ENCODE measurements at regions not wholly inside any gene's neighbourhood (a gene's known extent, or its start where the extent isn't known, plus 50 kb on each side); places are given as distances from the start of the nearest gene placed in this dataset.

DNA sequence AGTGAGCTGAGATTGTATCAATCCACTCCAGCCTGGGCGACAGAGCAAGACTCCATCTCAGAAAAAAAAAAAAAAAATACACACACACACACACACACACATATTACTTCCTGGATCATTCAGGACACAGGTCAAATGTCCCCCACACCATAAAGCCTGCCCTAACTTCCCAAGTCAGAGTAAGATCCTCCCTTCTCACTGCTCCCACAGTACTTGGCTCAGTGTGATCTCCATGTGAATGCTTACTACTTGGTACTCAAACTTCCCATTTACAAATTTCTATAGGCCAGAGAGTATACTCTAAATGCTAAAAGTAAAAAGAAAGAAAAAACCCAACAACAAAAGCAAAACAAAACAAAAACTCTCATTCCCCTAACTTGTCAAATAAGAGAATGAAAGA is 386.8 kb downstream of the SLITRK6 start:
- TF ChIP-seq, protein P1, sequence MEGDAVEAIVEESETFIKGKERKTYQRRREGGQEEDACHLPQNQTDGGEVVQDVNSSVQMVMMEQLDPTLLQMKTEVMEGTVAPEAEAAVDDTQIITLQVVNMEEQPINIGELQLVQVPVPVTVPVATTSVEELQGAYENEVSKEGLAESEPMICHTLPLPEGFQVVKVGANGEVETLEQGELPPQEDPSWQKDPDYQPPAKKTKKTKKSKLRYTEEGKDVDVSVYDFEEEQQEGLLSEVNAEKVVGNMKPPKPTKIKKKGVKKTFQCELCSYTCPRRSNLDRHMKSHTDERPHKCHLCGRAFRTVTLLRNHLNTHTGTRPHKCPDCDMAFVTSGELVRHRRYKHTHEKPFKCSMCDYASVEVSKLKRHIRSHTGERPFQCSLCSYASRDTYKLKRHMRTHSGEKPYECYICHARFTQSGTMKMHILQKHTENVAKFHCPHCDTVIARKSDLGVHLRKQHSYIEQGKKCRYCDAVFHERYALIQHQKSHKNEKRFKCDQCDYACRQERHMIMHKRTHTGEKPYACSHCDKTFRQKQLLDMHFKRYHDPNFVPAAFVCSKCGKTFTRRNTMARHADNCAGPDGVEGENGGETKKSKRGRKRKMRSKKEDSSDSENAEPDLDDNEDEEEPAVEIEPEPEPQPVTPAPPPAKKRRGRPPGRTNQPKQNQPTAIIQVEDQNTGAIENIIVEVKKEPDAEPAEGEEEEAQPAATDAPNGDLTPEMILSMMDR (IDR thresholded peaks at IDR 0.05), result no peak

DNA sequence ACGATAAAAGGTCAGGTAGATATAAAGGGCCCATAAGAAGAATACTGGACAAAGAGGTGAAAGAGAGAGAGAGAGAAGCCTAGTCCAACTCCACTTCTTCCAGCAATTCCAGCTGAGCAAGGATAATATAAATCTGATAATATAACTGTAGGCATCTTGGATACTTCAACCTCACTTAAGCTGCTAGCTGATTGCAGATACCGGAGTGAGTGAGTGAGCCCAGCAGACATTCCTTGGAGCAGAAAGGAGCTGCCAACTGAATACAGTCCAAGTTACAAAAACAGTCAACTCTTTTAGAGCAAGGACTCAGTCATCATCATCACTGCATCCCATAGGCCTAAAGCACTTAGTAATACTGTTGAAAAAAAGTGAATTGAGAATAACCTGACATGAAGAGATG is 387.6 kb downstream of the SLITRK6 start:
- TF ChIP-seq, protein P1 (IDR thresholded peaks at IDR 0.05), result no peak

DNA sequence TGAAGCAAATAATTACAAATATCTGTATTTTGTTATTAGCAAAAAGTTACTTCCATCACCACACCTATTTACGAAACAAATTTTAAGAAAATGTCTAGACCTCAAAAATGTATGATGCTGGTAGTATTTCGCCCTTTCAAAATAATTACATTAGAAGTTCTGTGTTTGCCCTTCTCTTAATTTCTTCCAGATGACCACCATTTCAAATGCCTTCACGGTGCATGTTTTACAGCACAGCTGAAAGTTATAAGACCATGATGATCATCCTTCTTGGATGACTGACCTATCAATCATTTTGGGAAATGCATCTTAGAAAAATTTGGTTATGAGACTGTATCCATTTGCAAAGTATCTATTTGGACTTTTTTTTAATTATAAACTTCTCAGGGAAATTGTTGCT is 390.8 kb downstream of the SLITRK6 start:
- TF ChIP-seq, protein P1 (IDR thresholded peaks at IDR 0.05), result no peak

DNA sequence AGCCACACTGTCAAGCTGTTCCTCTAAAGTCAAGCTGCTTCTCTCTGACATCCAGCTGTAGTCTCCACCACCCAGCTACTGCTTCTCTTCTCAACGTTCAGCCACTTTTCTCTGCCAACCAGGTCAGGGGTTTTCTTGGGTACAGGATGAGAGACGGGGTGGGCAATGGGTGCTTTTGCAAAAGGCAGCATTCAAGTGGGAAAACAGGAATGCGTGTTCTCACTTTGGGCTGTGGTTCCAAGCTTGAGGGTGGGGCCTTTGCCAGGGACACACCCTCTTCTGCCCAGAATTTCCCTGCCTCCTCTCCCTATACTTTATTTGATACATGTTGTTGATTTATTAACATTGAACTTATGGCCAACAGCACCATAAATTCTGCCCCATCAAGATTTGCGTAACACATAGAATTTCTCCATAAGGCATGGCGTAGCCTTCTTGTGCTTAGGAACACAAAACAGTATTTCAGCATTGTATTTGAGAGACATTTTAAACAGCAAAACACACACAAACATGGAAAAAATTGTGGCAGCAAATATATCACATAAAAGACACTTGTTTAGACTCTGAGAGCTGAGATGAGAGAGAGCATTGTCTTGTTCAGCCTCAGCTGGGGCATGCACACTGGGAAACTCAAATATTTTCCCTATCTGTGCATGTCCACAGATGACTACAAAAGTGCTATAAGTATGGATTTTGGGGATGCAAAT is 392.8 kb downstream of the SLITRK6 start:
- TF ChIP-seq, protein P1 (IDR thresholded peaks at IDR 0.05), result no peak

DNA sequence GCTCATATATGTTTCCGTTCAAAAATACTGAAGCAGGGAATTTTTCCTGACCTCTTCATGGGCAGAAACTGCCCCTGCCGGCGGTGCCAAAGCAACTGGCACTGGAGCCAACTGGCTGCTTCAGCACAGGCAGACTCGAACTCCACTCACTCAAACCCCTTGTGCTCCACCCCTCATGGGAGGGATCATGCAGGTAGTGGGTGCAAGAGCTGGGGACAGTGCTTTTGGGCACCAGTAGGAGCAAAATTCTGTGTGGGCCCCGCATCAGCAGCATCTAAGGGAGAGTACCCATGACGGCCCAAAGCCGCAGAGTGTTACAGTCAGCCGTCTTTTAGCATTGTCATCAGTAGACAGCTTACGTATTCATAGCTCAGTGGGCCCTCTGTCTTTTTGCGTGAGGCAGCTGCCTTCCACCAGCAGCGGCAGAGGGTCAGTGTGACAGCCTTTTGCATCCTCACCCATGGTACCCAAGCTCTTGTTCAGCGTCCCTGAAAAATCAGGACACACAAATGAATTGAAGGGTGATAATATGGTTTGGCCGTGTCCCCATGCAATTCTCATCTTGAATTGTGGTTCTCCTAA is 393.8 kb downstream of the SLITRK6 start:
- TF ChIP-seq, protein P1 (IDR thresholded peaks at IDR 0.05), result no peak

DNA sequence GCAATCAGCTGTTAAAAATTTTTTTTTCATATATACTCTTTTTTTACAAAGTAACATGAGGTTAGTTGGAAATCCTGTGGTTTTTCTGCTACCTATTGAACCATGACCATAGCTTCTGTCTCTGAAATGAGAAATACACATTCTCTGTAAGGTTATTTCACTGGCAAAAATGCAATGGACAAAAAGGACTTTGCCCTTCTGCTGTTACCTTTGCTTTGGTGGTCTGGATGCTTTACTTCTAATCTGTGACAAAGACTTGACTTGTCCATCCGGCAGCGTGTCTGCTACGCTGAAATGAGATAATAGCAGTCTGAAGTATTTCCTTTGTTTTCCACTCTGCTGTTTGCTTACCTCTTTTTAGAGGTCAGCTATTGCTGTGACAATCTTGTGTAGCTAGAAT is 412.8 kb downstream of the SLITRK6 start:
- TF ChIP-seq, protein P1 (IDR thresholded peaks at IDR 0.05), result no peak

DNA sequence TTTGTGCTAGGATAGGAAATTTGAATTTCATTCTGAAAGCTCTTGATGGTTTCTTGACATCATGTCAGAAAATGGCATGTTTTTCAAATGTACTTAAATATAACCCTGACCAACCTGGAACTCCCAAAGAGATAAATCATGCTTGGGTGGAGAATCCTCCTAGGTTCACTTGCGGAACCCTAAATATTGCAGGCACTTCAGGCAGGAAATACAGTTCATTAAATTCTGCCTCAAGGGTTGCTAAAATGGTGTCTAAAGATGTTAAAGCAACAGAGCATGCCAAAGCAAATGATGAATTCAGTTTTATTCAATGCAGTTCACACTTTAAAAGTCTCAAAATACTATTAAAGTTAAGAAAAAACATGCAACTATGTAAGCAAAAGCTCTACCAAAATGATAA is 415.9 kb downstream of the SLITRK6 start:
- TF ChIP-seq, protein P1 (IDR thresholded peaks at IDR 0.05), result no peak

All from LNCAP (cell line).